ENCODE measurements at regions not wholly inside any gene's neighbourhood (a gene's known extent, or its start where the extent isn't known, plus 50 kb on each side); places are given as distances from the start of the nearest gene placed in this dataset.

DNA sequence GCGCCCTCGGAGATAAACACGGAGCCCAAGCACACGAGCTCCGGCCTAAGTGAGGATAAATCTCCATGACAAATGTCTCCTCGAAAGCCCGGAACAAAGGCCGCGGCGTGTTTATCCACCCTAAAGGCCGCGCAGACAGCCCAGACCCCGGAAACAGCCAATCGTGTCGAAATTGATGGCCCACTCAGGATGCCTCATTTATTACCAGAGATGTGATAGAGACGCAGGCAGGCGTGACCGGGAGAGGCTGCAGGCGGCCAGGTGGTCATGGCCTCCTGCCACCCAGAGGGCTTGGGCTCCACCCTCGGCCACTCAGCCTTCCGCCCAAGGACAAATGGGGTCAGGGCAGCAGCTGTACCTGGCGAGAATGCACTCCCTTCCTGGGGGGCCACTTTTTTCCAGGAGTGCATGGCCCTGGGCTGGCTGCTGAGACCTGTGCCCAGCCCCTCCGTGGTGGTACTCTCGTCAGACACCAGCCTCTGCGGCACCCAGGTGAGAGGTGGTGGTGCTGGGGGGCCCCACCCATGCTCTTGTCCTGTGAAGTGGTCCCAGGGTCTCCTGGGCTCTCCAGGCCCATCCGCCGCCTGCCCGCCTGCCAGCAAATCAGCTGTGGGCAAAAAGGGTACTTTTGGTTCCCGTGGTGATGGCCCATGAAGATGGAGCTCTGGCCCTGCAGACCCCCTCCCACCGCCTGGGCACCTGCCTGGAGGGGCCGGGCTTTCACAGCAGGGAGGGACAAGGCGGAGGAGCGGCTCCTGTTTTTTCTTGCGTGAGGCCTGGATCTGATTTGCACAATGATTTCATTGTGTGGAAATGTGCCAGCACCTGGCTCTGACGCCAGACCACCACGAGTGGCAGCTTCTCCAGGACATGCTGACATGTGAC lies 211.5 kb upstream of the C14orf180 start:
- H3K36me3 ChIP-seq (ENCODE audit: control insufficient read depth, insufficient read depth, low read length), result no peaks in the 10 kb centered on the region
- H3K4me3 ChIP-seq (ENCODE audit: low read depth, low read length), result no peak overlapping the region
- H3K4me1 ChIP-seq, result no peaks in the 10 kb centered on the region
- H3K9me3 ChIP-seq, result 0 out of 2 replicates have a peak, but pooled peaks cover 4% of the 10 kb centered on the region
- no peak overlapping the region for H3K4me3 Mint-ChIP-seq (ENCODE audit: unreplicated experiment)
- peaks cover 21% of the 10 kb centered on the region for H3K27me3 Mint-ChIP-seq (ENCODE audit: insufficient read depth, unreplicated experiment)
- no peaks in the 10 kb centered on the region for H3K27me3 ChIP-seq (replicated peaks; ENCODE audit: control insufficient read depth, insufficient read depth, low read length)
- CTCF ChIA-PET, result interaction anchor here (0.6 kb wide), 1 partner anchor 180 kb away, joined by 3 read pairs; no protein-coding TSS in a partner anchor
- POLR2A ChIA-PET, result no interaction called here
- H3K27ac Mint-ChIP-seq (ENCODE audit: unreplicated experiment), result no peak overlapping the region
- BruUV-seq (replicated peaks), result no TSS peak
- TF ChIP-seq, protein P1, sequence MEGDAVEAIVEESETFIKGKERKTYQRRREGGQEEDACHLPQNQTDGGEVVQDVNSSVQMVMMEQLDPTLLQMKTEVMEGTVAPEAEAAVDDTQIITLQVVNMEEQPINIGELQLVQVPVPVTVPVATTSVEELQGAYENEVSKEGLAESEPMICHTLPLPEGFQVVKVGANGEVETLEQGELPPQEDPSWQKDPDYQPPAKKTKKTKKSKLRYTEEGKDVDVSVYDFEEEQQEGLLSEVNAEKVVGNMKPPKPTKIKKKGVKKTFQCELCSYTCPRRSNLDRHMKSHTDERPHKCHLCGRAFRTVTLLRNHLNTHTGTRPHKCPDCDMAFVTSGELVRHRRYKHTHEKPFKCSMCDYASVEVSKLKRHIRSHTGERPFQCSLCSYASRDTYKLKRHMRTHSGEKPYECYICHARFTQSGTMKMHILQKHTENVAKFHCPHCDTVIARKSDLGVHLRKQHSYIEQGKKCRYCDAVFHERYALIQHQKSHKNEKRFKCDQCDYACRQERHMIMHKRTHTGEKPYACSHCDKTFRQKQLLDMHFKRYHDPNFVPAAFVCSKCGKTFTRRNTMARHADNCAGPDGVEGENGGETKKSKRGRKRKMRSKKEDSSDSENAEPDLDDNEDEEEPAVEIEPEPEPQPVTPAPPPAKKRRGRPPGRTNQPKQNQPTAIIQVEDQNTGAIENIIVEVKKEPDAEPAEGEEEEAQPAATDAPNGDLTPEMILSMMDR (IDR thresholded peaks at IDR 0.05; ENCODE audit: insufficient read depth in 1 of 2, low read depth in 1 of 2, low read length in 1 of 2, severe bottlenecking in 1 of 2, unreplicated experiment in 1 of 2), result no peak
- no peak for DNase-seq
- no peaks in the 10 kb centered on the region for H3K4me1 Mint-ChIP-seq (ENCODE audit: low read depth, unreplicated experiment)
- intact Hi-C loops (cut with micrococcal nuclease; ENCODE audit: unreplicated experiment), result loop anchor here (5.0 kb wide), 1 partner anchor 291 kb away; no protein-coding TSS in a partner anchor
- no peaks in the 10 kb centered on the region for H3K9me3 Mint-ChIP-seq (ENCODE audit: unreplicated experiment)
- H3K36me3 Mint-ChIP-seq (ENCODE audit: insufficient read depth, unreplicated experiment), result no peaks in the 10 kb centered on the region

DNA sequence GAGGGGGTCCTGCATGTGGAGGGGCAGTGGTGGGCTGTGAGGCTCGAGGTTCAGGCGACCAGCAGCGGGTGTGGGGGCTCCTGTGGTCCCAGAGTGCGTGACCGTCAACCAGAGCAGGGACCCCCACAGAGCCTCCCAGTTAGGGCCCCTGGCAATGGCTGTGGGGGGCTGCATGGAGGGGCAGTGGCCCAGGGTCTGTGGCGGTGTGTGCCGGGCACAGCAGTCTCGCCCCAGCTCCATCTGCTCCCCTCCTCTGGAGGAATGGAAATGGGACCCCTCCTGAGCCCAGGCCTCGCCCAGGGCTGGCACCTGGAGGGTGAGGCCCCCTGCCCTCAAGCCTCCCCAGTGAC lies 210.8 kb upstream of the C14orf180 start:
- no peak for DNase-seq
- H3K9me3 ChIP-seq, result 0 out of 2 replicates have a peak, but pooled peaks cover 4% of the 10 kb centered on the region
- intact Hi-C loops (cut with micrococcal nuclease; ENCODE audit: unreplicated experiment), result loop anchor here (5.0 kb wide), 1 partner anchor 291 kb away; no protein-coding TSS in a partner anchor
- BruUV-seq (replicated peaks), result no TSS peak
- Mint-ChIP-seq H3K36me3 (ENCODE audit: insufficient read depth, unreplicated experiment) (no peaks in the 10 kb centered on the region), H3K9me3 (ENCODE audit: unreplicated experiment) (no peaks in the 10 kb centered on the region), H3K4me3 (ENCODE audit: unreplicated experiment) (no peak overlapping the region), H3K27ac (ENCODE audit: unreplicated experiment) (no peak overlapping the region), H3K4me1 (ENCODE audit: low read depth, unreplicated experiment) (no peaks in the 10 kb centered on the region), H3K27me3 (ENCODE audit: insufficient read depth, unreplicated experiment) (peaks cover 23% of the 10 kb centered on the region)
- TF ChIP-seq, protein P1 (IDR thresholded peaks at IDR 0.05; ENCODE audit: insufficient read depth in 1 of 2, low read depth in 1 of 2, low read length in 1 of 2, severe bottlenecking in 1 of 2, unreplicated experiment in 1 of 2), result no peak
- POLR2A ChIA-PET, result no interaction called here
- no peaks in the 10 kb centered on the region for H3K4me1 ChIP-seq
- H3K27me3 ChIP-seq (replicated peaks; ENCODE audit: control insufficient read depth, insufficient read depth, low read length), result no peaks in the 10 kb centered on the region
- H3K36me3 ChIP-seq (ENCODE audit: control insufficient read depth, insufficient read depth, low read length), result no peaks in the 10 kb centered on the region
- H3K4me3 ChIP-seq (ENCODE audit: low read depth, low read length), result no peak overlapping the region
- CTCF ChIA-PET, result no interaction called here

DNA sequence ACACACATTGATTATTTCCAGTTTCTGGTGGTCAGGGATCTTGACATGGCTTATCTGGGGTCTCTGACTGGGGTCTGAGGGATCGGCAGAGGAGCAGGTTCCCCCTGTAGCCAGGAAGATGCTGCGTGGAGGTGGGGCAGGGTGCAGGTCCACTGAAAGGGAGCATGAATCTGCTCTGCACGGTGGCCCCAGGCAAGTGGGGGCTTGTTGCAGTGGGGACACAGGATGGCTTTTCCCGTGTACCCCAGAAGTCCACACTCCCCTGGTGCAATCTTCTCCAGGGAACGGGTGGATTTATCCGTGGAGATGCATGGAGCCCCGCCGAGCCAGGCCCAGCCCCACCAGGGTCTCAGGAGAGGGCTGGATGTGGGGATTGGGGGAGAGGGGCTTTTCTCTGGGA lies 210.4 kb upstream of the C14orf180 start:
- no peaks in the 10 kb centered on the region for H3K36me3 Mint-ChIP-seq (ENCODE audit: insufficient read depth, unreplicated experiment)
- no peaks in the 10 kb centered on the region for H3K9me3 Mint-ChIP-seq (ENCODE audit: unreplicated experiment)
- H3K9me3 ChIP-seq, result 0 out of 2 replicates have a peak, but pooled peaks cover 4% of the 10 kb centered on the region
- BruUV-seq (replicated peaks), result no TSS peak
- no peaks in the 10 kb centered on the region for H3K4me1 ChIP-seq
- no peak overlapping the region for H3K27ac Mint-ChIP-seq (ENCODE audit: unreplicated experiment)
- H3K27me3 Mint-ChIP-seq (ENCODE audit: insufficient read depth, unreplicated experiment), result peaks cover 22% of the 10 kb centered on the region
- CTCF ChIA-PET, result no interaction called here
- TF ChIP-seq, protein P1 (IDR thresholded peaks at IDR 0.05; ENCODE audit: insufficient read depth in 1 of 2, low read depth in 1 of 2, low read length in 1 of 2, severe bottlenecking in 1 of 2, unreplicated experiment in 1 of 2), result no peak
- no peaks in the 10 kb centered on the region for H3K36me3 ChIP-seq (ENCODE audit: control insufficient read depth, insufficient read depth, low read length)
- no peak overlapping the region for H3K4me3 ChIP-seq (ENCODE audit: low read depth, low read length)
- DNase-seq, result no peak
- POLR2A ChIA-PET, result no interaction called here
- no peaks in the 10 kb centered on the region for H3K4me1 Mint-ChIP-seq (ENCODE audit: low read depth, unreplicated experiment)
- H3K4me3 Mint-ChIP-seq (ENCODE audit: unreplicated experiment), result no peak overlapping the region
- H3K27me3 ChIP-seq (replicated peaks; ENCODE audit: control insufficient read depth, insufficient read depth, low read length), result no peaks in the 10 kb centered on the region
- intact Hi-C loops (cut with micrococcal nuclease; ENCODE audit: unreplicated experiment), result loop anchor here (5.0 kb wide), 1 partner anchor 292 kb away; no protein-coding TSS in a partner anchor
